ENCODE measurements at regions not wholly inside any gene's neighbourhood (a gene's known extent, or its start where the extent isn't known, plus 50 kb on each side); places are given as distances from the start of the nearest gene placed in this dataset.

DNA sequence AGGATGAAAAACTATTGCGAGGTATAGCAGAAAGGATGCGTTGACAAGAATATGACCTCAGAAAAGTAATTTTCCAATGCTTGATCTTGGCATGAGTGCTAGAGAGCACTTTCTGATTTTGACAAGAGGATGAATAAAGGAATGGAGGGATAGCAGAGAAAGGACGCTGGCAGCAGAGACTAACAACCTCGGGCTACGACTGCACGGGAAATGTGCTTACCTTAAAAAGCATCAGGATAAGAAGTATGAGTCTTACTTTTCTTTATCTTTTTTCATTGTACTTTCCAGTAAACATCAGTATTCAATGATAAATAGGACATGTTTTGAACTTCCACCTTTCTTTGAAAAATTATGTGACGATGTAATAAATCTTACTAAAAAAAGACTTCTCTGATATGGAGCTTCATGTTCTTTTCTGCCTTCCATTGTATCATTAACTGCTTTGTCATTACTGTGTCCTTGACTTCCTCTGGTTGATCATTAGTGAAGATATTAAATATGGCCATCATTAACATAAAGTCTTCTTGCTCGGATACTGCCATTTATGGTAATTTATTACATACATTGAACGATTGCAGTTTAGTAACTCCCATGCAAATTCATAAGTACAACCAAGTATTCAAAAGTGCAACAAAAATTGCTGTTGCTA, 265.6 kb downstream of the DSEL start:
- ChIA-PET CTCF (no interaction called here), POLR2A (no interaction called here)
- no peak overlapping the region for H3K4me3 ChIP-seq (ENCODE audit: low read depth, low read length)

DNA sequence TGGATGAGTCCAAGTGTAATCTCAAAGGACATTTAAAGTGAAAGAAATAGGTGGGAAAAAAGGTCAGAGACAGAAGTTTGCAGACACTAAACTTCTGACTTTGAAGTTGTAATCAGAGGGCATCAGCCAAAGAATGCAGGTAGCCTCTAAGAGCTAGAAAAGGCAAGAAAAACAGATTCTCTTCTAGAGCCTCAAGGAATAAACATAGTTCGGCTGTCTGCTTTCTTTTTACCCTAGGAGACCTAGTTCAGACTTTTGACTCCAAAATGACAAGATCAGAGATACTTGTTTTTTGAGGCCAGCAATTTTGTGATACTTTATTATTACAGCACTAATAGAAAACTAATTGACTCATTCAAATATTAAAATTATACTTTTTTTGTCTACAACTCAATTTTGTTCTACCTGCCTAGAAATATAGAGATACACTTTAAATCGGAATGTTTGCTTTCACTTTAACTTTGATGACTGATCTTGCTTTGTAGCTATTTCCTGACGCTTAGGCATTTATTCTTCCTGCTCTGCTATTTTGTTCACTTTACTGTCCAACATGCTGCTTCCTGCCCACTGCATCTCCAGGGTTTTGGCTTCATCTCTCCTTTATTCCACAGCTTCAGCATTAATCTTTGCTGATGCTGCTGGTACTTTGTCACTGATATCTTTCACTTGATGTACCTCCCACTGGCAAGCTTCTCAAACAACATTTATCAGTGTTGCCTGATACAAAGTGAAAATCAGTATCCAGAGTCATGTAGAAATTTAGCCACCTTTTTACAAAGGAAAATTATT, 272.5 kb downstream of the DSEL start:
- ChIA-PET CTCF (interaction anchor here (1.0 to 1.3 kb wide), 2 partner anchors 272 to 1419 kb away, joined by 3 read pairs; no protein-coding TSS in a partner anchor), POLR2A (no interaction called here)
- H3K4me3 ChIP-seq (ENCODE audit: low read depth, low read length) = peak overlapping the region; percentile 13; the same call in 1 of the 2 replicates
- no peak for DNase-seq (ENCODE audit: low read depth, low spot score)
- TF ChIP-seq, protein P1, sequence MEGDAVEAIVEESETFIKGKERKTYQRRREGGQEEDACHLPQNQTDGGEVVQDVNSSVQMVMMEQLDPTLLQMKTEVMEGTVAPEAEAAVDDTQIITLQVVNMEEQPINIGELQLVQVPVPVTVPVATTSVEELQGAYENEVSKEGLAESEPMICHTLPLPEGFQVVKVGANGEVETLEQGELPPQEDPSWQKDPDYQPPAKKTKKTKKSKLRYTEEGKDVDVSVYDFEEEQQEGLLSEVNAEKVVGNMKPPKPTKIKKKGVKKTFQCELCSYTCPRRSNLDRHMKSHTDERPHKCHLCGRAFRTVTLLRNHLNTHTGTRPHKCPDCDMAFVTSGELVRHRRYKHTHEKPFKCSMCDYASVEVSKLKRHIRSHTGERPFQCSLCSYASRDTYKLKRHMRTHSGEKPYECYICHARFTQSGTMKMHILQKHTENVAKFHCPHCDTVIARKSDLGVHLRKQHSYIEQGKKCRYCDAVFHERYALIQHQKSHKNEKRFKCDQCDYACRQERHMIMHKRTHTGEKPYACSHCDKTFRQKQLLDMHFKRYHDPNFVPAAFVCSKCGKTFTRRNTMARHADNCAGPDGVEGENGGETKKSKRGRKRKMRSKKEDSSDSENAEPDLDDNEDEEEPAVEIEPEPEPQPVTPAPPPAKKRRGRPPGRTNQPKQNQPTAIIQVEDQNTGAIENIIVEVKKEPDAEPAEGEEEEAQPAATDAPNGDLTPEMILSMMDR (IDR thresholded peaks at IDR 0.05; ENCODE audit: insufficient read depth, low read length, missing control alignments) = no peak

More for the DNA sequence above, 265.6 kb downstream of the DSEL start:
- no peak for DNase-seq (ENCODE audit: low read depth, low spot score)
- TF ChIP-seq, protein P1 (IDR thresholded peaks at IDR 0.05; ENCODE audit: insufficient read depth, low read length, missing control alignments) = no peak

GRCh38 chr18:67242001-67242400, 274.5 kb downstream of the DSEL start:
- no peak overlapping the region for H3K4me3 ChIP-seq (ENCODE audit: low read depth, low read length)
- CTCF ChIA-PET = no interaction called here
- TF ChIP-seq, protein P1 (IDR thresholded peaks at IDR 0.05; ENCODE audit: insufficient read depth, low read length, missing control alignments) = no peak
- DNase-seq (ENCODE audit: low read depth, low spot score) = no peak
- POLR2A ChIA-PET = no interaction called here

- H3K4me3 ChIP-seq (ENCODE audit: low read depth, low read length) = no peak overlapping the region
- CTCF ChIA-PET = no interaction called here
- no peak for DNase-seq (ENCODE audit: low read depth, low spot score)
- POLR2A ChIA-PET = no interaction called here
- TF ChIP-seq, protein P1 (IDR thresholded peaks at IDR 0.05; ENCODE audit: insufficient read depth, low read length, missing control alignments) = no peak
Measured at GRCh38 chr18:67241299-67241698, 275.2 kb downstream of the DSEL start.

DNA sequence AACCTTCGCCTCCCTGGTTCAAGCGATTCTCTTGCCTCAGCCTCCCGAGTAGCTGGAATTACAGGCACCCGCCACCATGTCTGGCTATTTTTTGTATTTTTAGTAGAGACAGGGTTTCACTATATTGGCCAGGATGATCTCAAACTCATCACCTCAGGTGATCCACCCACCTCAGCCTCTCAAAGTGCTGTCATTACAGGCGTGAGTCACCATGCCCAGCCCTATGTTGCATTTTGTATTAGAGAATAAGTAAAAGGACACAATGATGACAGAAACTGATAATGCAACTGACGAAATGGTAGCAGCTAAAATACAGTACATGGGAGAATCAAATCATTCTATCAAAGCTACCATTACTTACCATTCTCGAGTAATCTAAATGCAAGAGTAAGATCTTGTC, 276.7 kb downstream of the DSEL start:
- ChIA-PET POLR2A (no interaction called here), CTCF (no interaction called here)
- TF ChIP-seq, protein P1 (IDR thresholded peaks at IDR 0.05; ENCODE audit: insufficient read depth, low read length, missing control alignments) = no peak

DNA sequence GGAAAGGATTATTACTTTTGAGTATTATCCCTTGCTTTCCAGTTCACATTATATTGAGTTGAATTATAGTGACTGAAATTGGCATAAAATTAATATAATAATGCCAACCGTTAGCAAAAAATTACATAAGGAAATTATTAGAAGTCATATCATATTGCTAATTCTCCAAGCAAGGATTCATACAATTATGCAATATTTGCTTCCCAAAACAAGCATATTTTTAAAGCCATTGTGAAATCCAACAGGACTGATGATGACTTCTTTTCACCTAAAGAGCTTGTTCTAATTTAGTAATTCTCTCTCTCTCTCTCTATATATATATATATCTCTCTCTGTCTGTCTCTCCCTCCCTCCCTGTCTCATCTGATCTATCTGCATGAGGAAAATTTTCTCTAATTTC, 283.5 kb downstream of the DSEL start:
- ChIA-PET CTCF (interaction anchor here (0.7 to 1.4 kb wide), 2 partner anchors 15 kb away, joined by 3 to 4 read pairs; no protein-coding TSS in a partner anchor), POLR2A (no interaction called here)
- TF ChIP-seq, protein P1 (IDR thresholded peaks at IDR 0.05; ENCODE audit: insufficient read depth, low read length, missing control alignments) = no peak
- no peak for DNase-seq (ENCODE audit: low read depth, low spot score)
- no peak overlapping the region for H3K4me3 ChIP-seq (ENCODE audit: low read depth, low read length)

More for the DNA sequence above, 276.7 kb downstream of the DSEL start:
- no peak overlapping the region for H3K4me3 ChIP-seq (ENCODE audit: low read depth, low read length)
- no peak for DNase-seq (ENCODE audit: low read depth, low spot score)
